HS-5 (cell line): ENCODE measurements at regions not wholly inside any gene's neighbourhood (a gene's known extent, or its start where the extent isn't known, plus 50 kb on each side); places are given as distances from the start of the nearest gene placed in this dataset.

ENCODE experiments used
- DNase-seq: peaks from one replicate; pipeline ENCODE4 v3.0.0-alpha.2; 2012; ENCODE audit warnings: low read depth

DNA sequence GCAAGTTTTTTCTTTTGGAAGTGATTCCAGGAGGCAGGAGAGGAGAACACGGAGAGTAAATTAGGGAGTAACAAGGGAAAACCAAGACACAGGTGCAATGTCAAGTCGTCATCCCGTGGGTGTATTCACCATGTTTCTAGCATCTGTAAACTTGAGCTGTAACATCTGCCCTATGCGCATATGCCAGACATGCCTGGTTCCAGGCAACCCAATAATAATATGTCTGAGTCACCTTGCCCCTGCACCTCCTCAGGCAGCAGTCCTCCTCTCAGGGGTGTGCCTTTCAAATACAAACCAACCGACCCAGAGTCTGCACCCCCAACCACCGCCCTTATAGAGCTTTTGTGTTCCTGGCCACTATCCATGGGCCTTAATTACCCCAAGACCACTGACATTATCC, 107.0 kb upstream of the PDE1C start:
- no peak for DNase-seq

DNA sequence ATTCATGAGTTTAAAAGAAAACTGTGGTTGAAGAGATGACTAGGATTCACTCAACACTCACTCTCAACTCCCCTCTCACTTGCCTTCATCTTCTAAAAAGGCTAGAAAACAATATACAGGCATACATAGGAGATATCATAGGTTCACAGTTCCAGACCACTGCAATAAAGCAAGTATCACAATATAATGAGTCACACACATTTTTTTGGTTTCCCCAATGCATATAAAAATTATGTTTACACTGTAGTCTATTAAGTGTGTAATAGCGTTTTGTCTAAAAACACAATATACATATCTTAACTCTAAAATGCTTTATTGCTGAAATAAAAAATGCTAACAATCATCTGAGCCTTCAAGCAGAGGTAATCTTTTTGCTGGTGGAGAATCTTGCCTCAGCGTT, 104.9 kb upstream of the PDE1C start:
- no peak for DNase-seq

DNA sequence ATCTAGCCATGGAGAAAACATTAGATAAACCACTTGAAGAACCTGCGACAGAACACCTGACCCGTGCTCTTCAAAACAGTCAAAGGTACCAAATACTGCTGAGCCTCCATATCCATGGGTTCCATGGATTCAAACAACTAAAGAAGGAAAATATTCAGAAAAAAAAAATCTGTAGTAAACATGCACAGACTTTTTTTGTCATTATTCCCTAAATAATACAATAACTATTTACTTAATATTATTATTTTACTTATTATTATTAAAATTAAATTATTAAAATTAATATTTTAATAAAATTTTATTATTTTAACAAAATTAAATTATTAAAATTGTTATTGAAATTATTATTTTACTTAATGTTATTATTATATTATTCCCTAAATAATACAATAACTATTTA, 101.0 kb upstream of the PDE1C start:
- no peak for DNase-seq

DNA sequence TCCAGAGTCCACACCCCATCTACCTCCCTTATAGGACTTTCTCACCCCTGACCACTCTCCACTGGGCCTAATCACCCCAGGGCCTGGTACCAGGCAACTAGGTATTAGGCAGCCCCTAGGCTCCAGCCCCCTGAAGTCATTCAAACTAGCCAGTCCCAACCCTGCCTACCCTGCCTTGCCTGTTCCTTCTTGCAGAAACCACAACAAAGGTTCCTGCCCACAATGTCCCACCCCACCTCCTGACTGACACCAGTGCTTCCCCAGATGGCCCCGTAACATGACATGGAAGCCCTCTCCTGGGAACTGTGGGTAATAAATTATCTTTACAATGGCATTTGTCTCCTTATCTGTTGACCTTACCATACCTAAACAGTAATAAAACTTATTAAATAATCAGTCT, 100.6 kb upstream of the PDE1C start:
- no peak for DNase-seq

DNA sequence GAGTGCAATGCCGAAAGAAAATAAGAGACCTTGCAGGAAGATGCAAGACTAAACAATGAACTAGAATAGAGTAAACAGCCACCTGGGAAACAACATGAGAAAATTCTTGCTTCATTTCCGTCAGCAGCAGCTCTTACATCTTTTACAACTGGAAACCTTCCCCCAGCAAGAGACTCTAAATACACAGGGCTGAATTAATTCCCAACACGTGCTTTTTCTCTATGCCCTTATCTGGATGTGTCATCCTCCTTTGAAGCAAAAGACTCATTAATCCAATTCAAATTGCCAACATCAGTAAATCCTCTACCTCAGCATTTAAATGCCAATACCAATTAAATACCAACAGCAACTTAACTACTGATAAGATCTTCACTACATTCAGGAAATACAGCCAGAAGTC, 99.0 kb upstream of the PDE1C start:
- DNase-seq: no peak

DNA sequence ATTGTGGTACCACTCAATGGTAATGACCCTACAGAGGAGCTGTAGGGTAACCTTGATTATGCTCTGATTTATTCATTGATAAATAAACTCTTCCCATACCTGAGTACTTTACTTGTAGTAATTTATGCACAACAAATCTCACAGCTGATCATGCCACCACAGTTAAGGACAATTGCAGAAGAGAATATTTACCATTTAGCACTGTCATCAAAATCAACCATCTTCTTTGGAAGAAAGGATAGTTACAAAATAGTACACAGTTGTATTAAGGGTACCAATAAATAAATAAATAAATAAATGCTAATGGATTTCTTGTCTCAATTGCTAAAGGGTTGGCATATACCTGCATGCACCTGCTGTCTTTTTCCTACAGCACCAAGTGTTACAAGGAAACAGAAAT, 97.6 kb upstream of the PDE1C start:
- DNase-seq: no peak

DNA sequence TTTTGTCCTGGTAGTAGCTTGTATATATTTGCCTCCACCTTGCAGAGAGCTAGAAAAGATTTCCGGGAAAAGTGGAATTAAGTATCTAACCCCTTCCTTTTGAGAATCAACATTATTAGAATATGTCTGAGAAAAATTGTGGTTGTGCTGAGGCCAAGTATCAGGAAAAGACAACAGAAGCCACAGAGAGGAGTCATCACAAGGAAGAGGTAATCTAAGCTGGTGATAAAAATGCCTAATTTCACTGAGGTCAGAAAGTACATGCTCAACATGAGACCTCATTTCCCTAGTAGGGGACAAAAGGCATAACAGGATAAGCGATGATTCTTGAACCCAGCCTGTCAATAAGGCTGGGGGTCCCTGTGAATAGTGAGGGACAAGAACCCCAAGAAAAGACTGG, 97.0 kb upstream of the PDE1C start:
- DNase-seq: no peak

DNA sequence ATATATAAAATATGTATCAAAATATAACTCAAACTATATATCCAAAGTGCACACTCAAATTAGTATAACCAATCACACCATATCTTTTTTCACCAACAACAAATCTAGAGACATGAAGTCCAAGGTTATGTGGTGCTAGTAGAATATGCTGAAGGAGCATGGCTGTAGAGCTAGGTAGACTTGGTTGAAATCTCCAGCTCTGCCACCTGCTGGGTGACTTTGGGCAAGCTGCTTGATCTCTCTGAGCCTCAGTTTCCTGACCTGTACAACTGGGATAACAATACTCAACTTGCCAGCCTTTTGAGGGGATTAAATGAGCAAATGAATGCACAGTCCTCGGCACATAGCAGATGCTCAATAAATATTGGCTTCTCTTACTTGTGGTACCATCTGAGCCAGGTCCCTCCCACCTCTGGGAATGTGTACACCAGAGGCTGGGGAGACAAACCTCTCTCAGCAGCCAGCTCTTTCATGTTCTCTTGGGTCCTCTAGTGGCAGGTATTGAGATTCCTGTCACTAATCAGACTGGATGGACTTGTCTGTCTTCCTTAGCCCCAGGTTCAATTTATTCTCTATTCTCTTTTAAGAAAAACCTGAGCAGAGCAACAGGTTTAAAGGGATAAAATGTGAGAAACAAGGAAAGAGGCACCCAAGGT, 94.3 kb upstream of the PDE1C start:
- DNase-seq: no peak

DNA sequence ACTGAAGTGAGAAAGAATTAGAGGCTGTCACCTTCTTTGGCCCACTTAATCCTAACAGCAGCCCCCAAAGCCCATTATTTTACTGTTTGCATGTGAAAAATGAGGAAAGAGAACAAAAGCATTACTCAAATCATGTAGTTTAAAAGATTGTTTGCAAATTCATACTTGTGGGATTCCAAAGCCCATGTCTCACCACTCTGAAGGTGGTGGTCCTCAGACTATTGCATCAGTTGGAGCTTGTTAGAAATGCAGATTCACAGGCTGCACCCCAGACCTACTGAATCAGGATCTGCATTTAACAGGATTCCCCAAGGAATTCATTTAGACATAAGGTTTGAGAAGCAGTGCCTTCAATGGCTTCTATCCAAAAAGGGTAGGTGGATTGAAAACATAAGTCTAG, 93.7 kb upstream of the PDE1C start:
- no peak for DNase-seq

DNA sequence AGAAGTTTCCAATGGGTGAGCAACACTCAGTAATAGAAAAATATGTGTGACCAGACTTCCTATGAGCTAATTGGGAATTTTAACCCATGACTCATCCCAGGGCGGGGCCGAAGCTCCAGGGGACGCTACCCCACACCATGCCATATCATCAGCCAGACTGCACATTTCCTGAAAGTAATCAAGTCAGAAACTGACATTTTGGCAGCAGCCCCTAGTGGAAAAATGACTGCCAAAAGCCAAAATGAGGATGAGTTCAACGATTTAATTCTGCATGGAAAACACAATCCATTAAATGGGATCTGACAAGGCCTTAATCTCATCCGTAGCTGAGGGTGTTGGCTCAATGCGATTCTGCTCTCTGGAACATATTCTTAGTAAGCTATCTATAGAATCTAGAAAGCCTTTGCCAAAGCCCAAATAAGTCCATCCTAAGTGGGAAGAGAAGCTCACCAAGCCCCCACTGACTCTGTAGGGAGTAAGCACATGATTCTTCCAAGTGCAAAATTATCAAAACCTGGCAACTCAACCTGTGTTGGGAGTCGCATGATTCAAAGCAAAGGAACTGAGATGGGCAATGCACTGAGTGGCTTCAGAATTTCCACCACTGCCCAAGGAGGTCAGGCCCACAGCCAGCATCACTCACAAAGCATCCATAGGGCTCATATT, 93.1 kb upstream of the PDE1C start:
- peak; percentile 97 for DNase-seq

DNA sequence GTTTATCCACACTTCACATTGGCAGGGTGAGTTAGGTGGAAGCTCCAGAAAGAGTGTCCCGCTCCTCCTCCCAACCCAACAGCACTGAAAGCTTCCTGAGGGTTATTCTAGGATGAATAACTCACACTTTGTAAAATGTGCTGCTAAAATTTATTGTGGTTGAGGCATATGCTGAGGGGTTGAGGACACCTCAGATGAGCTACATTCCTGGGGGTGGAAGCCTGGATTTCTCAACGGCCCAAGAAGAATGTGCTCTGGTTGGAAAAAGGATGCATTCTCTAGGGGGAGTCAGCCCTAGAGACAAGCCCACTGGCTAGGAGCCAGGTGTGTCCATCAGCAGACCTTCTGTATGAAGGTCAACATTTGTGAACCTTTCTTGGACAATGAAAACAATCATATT, 91.5 kb upstream of the PDE1C start:
- peak; percentile 87 for DNase-seq

DNA sequence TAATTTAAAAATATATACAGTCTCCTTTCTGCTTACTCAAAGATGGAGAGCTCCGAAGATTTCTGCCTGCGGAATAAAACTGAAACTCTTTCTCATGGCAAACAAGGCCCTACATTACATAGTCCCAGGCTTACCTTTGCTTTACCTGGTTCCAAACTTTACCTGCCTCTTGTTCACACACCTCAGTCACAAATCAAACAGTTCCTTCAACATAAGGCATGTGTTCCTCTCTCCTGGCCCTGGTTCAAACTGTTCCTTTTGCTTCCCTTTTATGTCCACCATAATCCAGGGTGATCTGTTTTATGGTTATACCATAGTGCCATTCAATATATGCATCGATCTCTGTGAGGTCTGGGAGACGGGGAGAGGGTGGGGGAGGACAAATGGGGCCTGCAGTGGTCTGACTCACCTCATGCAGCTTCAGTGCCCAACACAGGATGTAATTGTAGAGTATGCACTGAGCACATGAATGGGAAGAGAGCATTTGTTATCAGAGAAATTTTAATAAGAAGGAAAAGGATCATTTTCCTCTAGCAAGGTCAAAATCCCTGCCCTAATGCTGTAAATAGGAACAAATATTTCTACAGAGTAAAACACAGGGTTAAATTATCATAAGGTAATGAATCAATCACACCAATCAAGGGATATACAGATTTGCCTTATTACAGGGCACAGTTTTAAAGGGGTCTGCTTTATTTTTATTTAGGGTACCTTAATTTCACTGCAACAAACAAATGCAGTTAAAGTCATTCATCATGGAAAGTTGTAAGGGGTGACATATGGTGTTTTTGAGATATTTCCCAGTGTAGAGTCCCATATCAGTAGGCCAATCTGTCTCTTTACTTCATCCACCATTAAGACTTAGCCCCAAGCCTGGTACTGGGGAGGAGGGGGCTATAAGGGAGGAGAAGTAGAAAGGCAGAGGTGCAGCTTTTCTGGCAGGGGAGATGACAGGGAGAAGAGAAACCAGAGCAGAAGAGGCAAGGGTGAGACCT, 88.8 kb upstream of the PDE1C start:
- DNase-seq: no peak

DNA sequence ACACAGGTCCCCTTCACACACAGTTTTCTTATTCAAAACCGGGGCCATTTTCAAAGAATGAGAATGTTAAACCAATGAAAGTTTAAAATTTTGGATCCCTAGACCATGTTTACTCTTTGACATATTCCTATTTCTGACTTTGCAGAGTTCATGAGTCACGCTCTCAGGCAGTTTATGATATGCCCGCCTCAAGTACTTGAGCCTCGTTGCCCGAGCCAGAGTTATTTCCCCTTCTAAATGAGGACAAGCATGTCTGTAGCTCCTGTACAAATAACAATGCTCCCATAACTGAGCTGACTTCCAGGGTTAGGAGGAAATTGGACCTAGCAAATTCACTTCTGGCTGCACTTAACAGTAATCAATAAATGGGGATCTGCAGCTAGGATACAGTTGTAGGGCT, 87.9 kb upstream of the PDE1C start:
- no peak for DNase-seq

DNA sequence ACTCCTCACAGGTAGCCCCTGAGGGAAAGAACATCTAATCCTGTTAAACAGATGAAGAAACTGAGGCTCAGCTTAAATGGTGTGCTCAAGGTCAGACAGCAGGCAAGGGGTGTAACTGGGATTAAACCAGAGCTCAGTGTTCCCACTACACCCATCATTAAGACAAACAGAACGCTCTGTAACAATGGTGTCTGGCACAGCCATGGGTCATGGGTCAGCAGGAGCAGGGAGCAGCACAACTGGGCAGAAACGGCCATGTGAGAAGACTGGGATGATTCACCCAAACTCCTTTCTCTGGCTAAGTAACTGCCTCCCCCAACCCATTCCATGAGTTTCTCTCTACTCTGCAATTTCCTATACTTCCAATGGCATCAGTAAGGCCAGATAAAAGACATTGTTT, 85.5 kb upstream of the PDE1C start:
- DNase-seq: no peak

DNA sequence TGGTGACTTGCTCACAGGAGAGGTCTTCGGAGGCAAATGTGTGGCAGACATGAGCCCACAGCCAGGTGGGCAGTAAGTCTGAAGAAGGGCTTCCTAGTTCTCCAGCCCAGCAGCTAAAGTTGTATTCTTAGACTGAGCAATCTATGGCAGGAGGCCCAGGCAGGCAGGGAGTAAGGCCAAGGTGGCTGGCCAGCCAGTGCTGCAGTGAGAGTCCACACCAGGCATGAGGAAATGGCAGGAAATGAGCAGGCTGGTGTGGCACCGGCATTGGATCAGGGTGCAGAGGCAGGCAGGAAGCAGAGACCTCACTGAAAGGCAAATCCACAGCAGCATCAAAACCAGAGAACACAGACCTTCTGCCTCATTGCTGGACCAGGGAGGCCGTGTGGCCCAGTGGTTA, 84.6 kb upstream of the PDE1C start:
- no peak for DNase-seq

DNA sequence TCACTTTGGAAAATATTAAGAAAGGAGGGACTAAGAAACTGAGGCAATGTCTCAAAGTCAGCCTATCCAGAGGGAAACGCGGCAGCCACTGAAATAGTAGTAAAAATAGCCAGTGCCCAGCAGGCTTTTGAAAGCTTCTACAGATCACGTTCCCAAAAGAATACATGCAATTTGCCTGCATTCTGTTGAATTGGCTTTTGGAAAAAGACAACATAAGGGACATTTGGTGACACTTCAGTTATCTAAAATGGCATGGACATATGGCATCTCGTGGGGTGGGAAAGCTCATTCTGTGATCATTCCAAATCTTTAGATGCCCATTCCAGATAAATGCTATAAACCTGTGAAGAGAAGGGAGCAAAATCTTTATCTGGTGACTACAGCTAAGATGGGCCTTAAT, 82.8 kb upstream of the PDE1C start:
- DNase-seq: no peak

DNA sequence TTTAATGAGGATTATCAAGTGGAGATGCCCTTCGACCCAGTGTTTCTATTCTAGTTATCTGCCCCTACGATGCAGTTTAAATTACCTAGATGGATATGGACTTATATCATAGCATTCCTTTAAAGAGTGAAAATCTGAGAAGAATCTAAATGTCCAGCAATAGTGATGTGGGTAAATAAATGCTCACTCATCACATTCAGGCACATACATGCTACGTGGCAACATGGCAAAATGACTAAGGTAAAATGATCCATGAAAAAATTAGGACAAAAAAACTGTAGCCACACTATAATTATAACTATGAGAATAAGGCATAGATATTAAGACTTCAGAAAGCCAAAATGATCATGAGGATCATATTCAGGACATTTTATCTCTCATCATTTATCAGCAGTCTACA, 82.4 kb upstream of the PDE1C start:
- DNase-seq: no peak

DNA sequence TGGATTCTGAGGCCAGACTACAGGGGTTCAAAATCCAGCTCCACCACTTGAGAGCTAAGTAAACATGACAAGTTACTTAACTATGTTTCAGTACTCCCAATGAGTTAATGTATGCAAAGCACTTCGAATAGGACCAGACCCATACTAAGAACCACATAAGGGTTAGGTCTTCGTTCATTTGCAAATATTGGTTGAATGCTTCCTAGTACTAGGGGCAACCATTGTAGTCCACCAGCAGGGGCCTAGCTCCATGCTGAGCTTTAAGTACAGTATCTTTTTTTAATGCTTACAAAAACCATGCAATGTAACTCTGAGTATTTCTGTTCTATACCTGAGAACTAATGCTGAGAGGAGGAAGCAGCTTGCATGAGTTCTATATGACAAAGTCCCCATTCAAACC, 80.4 kb upstream of the PDE1C start:
- DNase-seq: no peak

DNA sequence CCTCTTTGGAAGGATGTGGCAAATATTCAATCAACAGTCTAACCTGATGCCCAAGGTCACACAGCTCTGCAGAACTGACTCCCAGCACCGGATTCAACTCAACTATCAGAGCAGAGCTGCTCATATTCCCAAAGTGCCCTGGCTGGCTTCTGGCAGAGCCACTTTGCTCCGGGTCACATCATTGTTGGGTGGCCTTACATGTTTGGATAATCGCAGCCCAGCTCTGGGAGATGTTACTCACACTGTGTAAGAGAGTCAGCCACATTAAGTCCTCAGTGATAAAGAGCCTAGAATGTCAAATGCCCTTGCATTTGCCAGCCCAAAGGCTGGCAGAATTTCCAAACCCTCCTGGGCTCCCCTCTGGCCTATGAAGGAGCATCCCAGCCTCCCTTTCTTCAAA, 79.8 kb upstream of the PDE1C start:
- DNase-seq: no peak

DNA sequence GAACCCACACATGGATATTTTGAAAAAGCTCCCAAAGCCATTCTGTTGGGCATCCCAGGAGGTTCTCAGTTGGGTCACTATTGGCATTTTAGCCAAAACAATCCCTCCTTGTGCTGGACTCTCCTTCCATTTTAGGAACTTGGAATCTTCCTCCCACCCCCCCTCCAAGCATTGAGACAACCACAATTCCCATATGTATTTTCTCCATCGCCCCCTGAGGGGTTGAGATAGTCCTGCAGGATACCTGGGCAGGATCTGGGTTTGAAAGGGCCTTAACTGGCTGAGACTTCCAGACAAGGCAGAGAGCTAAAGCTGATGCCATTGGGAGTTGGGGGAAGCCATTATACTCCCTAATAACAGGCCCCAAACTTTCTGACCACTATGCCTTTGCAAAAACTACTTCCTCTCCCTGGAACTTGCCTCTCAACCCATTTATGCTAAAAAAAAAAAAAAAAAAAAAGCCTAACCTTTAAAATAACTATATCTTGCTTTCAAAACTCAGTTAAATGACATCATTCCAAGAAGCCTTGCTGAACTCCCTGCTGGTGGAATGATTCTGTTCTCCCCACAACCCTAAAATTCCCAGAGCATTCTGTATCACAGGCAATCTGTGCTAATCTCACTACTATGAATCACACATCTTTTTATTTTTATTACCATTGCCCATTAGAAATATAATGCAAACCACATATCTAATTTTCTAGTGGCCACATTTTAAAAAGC, 77.5 kb upstream of the PDE1C start:
- DNase-seq: no peak

DNA sequence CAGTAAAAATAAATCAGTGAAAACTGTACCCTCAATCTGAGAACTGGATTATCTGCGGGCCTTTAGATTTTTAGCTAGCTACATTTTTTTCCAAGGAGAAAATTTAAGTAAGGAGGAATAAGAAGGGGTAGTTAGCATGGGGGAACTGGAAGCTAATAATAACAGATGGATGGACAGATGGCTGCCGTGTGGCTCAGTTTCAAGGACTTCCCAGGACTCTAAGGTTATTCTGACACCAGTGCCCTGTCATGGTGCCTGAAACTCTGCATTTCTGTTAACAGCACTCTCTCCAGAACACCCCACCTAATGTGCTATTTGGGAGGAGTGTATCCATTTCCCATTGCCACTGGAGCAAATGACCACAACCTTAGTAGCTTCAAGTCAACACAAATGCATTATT, 75.7 kb upstream of the PDE1C start:
- DNase-seq: no peak

DNA sequence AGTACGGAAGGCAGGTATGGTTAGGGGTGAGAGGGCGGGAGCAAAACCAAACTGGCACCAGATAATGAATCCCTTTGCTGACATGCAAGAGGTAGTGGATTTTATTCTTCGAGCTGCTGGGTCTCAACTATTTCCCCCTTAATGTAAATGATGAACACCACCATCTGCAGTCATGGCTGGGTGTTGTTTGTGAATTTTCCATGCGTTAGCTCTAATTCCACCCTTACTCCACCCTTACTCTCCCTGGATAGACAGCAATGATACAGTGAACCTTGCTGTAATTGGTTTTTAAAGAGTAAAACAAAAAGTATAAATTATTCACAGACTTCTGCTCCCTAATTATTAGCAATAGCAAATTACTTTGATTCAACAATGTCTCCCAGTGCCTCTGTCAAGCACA, 74.5 kb upstream of the PDE1C start:
- DNase-seq: no peak
